Activated CD4-positive, alpha-beta T cell treated with anti-CD3 and anti-CD28 coated beads for 36 hours (primary cell): ENCODE measurements at regions not wholly inside any gene's neighbourhood (a gene's known extent, or its start where the extent isn't known, plus 50 kb on each side); places are given as distances from the start of the nearest gene placed in this dataset.

ENCODE experiments used
- ATAC-seq: fragments of 200-7000 bp; cut with Tn5 transposase; one replicate; pipeline ENCODE4 v1.10.0; 2021; ENCODE audit warnings: mild to moderate bottlenecking, moderate library complexity
- CTCF ChIA-PET: fragments of 350-600 bp; sonication (Branson Sonifier 250); formaldehyde crosslinking; loops from one replicate; lab custom pipeline; 2021; ENCODE audit warnings: antibody characterized with exemption; lab: Charles Lee
- POLR2A ChIA-PET: fragments of 350-600 bp; sonication (Branson Sonifier 250); formaldehyde crosslinking; loops from one replicate; lab custom pipeline; 2021; ENCODE audit warnings: antibody characterized with exemption, inconsistent platforms; lab: Charles Lee
- DNase-seq: peaks from one replicate; pipeline ENCODE4 v3.0.0-alpha.2; 2020
- H3K27ac Mint-ChIP-seq: one replicate; pipeline ENCODE4 v1.8.0; 2021; ENCODE audit warnings: mixed read lengths
- H3K27me3 Mint-ChIP-seq: one replicate; pipeline ENCODE4 v1.8.0; 2021; ENCODE audit warnings: mixed read lengths
- H3K36me3 Mint-ChIP-seq: one replicate; pipeline ENCODE4 v1.8.0; 2021; ENCODE audit warnings: low read depth, mixed read lengths
- H3K4me1 Mint-ChIP-seq: one replicate; pipeline ENCODE4 v1.8.0; 2021; ENCODE audit warnings: mixed read lengths
- H3K4me3 Mint-ChIP-seq: one replicate; pipeline ENCODE4 v1.8.0; 2021; ENCODE audit warnings: mild to moderate bottlenecking, moderate library complexity, mixed read lengths
- H3K9me3 Mint-ChIP-seq: one replicate; pipeline ENCODE4 v1.8.0; 2021; ENCODE audit warnings: low read depth, mixed read lengths
- intact Hi-C, 2 experiments: fragments of 100-400 bp; cut with DNase I in 1 of 2; cut with micrococcal nuclease in 1 of 2; formaldehyde crosslinking; loops; one replicate each; pipeline versions ENCODE4 v1.14.2 to v1.15.1; 2022 to 2024; cut with DNase I, micrococcal nuclease

GRCh38 chr4:177057186-177057585 lies 252.5 kb upstream of the NEIL3 start:
- no peak for ATAC-seq
- POLR2A ChIA-PET, result no interaction called here
- intact Hi-C loops, result no loop called here
- Mint-ChIP-seq H3K4me1 (no peaks in the 10 kb centered on the region), H3K4me3 (no peak overlapping the region), H3K27ac (no peak overlapping the region), H3K9me3 (no peaks in the 10 kb centered on the region), H3K36me3 (no peaks in the 10 kb centered on the region), H3K27me3 (peaks cover 2% of the 10 kb centered on the region)
- CTCF ChIA-PET, result interaction anchor here (0.6 to 2.6 kb wide), 3 partner anchors 10 to 850 kb away, joined by 3 to 10 read pairs (median 3); no protein-coding TSS in a partner anchor
- DNase-seq, result no peak

DNA sequence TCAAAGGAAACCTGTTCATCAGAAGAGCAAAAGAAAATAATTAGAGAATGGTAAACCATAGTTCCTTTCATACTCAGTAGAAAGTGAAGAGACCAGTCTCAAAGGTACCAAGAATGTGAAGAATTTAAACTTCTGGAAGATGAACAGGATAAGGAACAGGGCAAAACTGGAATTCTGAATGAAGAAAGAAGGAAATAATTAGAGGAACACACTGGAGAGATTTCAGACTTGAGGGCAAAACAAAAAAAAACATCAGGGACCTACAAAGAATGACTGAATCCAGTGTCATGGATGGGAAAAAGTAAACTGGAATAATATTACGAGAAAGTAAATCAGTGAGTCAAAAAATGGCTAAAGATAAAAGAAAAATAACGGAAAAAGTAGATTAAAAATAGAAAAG lies 245.6 kb upstream of the NEIL3 start:
- Mint-ChIP-seq H3K4me3 (no peak overlapping the region), H3K27ac (no peak overlapping the region), H3K36me3 (no peaks in the 10 kb centered on the region), H3K4me1 (no peaks in the 10 kb centered on the region), H3K27me3 (peaks cover 3% of the 10 kb centered on the region), H3K9me3 (no peaks in the 10 kb centered on the region)
- CTCF ChIA-PET, result interaction anchor here (1.8 kb wide), 1 partner anchor 16 kb away, joined by 6 read pairs; no protein-coding TSS in a partner anchor
- DNase-seq, result no peak
- POLR2A ChIA-PET, result no interaction called here
- intact Hi-C loops, result no loop called here
- no peak for ATAC-seq

DNA sequence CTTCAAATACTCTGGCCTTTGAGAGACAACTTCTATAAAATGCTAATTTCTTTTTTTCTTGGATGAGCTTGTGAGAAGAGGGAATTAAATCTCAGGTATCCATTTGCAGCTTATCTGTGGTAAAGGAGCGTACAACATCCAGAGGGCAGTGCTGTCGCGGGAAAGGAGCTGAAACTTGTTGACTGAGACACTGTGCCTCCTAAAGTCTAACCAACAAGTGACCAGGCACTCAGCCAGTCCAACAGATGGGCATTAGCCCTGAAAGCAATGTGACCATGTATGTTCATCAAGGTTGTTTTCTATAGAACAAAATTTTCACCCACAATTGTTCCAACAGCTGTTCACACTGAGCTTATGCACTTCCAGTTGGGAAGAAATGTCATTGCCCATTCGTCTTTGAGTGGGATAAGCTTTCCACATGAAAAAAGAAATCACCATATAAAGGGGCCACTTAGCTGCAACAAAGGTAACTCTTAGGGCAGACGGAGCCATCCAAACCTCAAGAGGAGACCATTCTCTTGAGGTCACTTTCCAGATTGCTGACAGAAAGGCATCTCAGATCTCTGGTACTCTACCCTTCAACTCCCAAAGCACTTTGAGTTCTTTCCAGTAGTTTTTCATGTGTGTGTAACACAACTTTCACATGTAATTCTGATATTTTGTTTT lies 244.8 kb upstream of the NEIL3 start:
- DNase-seq (no peak), ATAC-seq (no peak)
- intact Hi-C loops, result no loop called here
- POLR2A ChIA-PET, result no interaction called here
- Mint-ChIP-seq H3K4me3 (no peak overlapping the region), H3K4me1 (no peaks in the 10 kb centered on the region), H3K27ac (no peak overlapping the region), H3K36me3 (no peaks in the 10 kb centered on the region), H3K9me3 (no peaks in the 10 kb centered on the region), H3K27me3 (peaks cover 3% of the 10 kb centered on the region)
- CTCF ChIA-PET, result interaction anchor here (0.6 to 1.8 kb wide), 2 partner anchors 17 to 325 kb away, joined by 3 to 6 read pairs; no protein-coding TSS in a partner anchor

- ChIA-PET CTCF (interaction anchor here (0.6 kb wide), 1 partner anchor 435 kb away, joined by 3 read pairs; no protein-coding TSS in a partner anchor), POLR2A (no interaction called here)
- H3K4me1 Mint-ChIP-seq, result no peaks in the 10 kb centered on the region
- H3K4me3 Mint-ChIP-seq, result no peak overlapping the region
- H3K36me3 Mint-ChIP-seq, result no peaks in the 10 kb centered on the region
- ATAC-seq, result no peak
- peaks cover 3% of the 10 kb centered on the region for H3K27me3 Mint-ChIP-seq
- intact Hi-C loops, result no loop called here
- no peaks in the 10 kb centered on the region for H3K9me3 Mint-ChIP-seq
- no peak overlapping the region for H3K27ac Mint-ChIP-seq
- DNase-seq, result no peak
Observed at GRCh38 chr4:177066746-177067145, 242.9 kb upstream of the NEIL3 start.

- no peak overlapping the region for H3K4me3 Mint-ChIP-seq
- no peaks in the 10 kb centered on the region for H3K27me3 Mint-ChIP-seq
Observed at GRCh38 chr4:177070533-177071058, 239.1 kb upstream of the NEIL3 start.

DNA sequence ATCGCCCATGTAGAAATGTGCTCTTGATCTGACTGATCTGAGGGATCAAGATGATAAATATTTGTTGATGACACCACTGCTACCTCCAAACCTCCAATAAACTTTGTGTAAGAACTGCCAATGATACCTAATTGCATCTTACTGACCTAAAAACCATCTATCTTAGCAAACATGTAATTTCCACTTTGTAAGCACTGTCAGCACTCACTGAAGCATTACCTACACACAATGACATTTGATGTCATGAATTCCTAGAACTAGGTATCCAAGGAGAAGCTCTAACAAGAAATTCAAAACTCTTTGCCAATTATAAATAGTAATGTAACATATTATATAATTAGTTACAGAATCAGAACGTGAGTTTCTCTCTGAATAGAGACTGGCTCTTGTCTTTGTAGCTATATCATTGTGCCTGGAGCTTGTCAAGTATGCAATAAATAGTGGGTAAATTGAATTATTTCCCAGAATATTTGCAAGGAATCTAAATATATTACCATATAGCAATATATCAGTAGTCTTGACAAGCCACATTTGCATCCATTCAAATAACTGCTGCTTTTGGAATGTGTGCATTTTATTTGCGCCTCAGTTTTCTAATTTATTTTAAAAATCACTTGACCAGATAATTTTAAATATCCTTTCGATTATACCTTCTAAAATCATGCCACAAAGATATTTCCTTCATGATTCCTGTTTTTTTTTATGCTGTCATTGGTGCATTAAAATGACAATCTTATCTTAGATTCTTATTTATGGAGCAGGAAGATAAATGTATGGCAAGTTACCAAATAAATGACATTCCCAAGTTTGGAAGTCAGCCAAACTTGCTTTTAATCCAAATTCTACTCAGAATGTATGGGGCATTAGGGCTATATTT lies 232.3 kb upstream of the NEIL3 start:
- ChIA-PET POLR2A (no interaction called here), CTCF (no interaction called here)
- intact Hi-C loops, result no loop called here
- Mint-ChIP-seq H3K36me3 (no peaks in the 10 kb centered on the region), H3K9me3 (no peaks in the 10 kb centered on the region), H3K27ac (no peak overlapping the region), H3K4me1 (no peaks in the 10 kb centered on the region), H3K4me3 (no peak overlapping the region), H3K27me3 (no peaks in the 10 kb centered on the region)
- ATAC-seq (no peak), DNase-seq (no peak)

More at GRCh38 chr4:177070533-177071058, 239.1 kb upstream of the NEIL3 start:
- POLR2A ChIA-PET, result no interaction called here
- DNase-seq, result no peak
- CTCF ChIA-PET, result interaction anchor here (0.7 kb wide), 1 partner anchor 16 kb away, joined by 3 read pairs; no protein-coding TSS in a partner anchor
- intact Hi-C loops, result no loop called here
- no peak overlapping the region for H3K27ac Mint-ChIP-seq
- no peak for ATAC-seq
- H3K9me3 Mint-ChIP-seq, result no peaks in the 10 kb centered on the region
- H3K36me3 Mint-ChIP-seq, result no peaks in the 10 kb centered on the region
- no peaks in the 10 kb centered on the region for H3K4me1 Mint-ChIP-seq

DNA sequence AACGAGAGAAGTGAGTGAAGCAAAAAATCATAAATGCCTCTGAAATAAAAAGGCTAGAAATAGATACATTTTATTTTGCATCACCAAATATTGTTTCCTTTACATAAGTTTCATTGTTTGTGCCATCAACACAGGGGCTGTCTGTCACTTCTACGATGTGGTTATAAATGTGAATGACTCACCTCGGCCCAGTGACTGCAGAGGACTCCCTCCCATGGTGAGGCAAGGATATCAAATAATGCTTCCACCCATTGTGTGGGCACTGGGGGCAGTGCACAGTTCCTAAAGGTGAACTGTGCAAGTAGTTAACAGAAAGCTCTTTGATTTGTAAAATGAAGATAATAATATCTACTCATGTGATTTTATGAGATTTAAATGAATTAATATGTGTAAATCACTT lies 230.3 kb upstream of the NEIL3 start:
- Mint-ChIP-seq H3K27ac (no peak overlapping the region), H3K9me3 (no peaks in the 10 kb centered on the region), H3K27me3 (no peaks in the 10 kb centered on the region), H3K36me3 (no peaks in the 10 kb centered on the region), H3K4me1 (no peaks in the 10 kb centered on the region), H3K4me3 (no peak overlapping the region)
- no peak for ATAC-seq
- no peak for DNase-seq
- intact Hi-C loops, result no loop called here
- ChIA-PET CTCF (no interaction called here), POLR2A (no interaction called here)

DNA sequence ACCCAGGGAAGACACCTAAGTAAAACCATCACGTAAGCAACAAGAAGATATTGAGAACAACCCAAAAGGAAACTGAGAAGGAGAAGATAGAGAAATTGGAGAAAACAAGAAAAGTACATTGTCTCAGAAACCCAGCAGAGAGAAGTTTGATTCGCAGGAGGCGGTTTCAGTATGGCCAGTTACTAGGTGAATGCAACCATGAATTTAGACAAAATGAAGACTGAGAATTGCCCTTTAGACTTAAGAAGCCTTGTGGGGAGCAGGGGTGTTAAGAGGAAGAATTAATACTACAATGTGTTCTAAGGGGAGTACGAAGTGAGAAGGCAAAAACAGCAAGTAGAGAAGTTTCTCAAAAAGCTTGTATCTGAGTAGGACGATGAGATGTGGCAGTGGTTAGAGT lies 229.3 kb upstream of the NEIL3 start:
- no peak overlapping the region for H3K4me3 Mint-ChIP-seq
- POLR2A ChIA-PET, result no interaction called here
- no peaks in the 10 kb centered on the region for H3K27me3 Mint-ChIP-seq
- no peaks in the 10 kb centered on the region for H3K36me3 Mint-ChIP-seq
- CTCF ChIA-PET, result no interaction called here
- H3K4me1 Mint-ChIP-seq, result no peaks in the 10 kb centered on the region
- H3K27ac Mint-ChIP-seq, result no peak overlapping the region
- no peak for DNase-seq
- intact Hi-C loops, result no loop called here
- no peaks in the 10 kb centered on the region for H3K9me3 Mint-ChIP-seq
- ATAC-seq, result no peak

DNA sequence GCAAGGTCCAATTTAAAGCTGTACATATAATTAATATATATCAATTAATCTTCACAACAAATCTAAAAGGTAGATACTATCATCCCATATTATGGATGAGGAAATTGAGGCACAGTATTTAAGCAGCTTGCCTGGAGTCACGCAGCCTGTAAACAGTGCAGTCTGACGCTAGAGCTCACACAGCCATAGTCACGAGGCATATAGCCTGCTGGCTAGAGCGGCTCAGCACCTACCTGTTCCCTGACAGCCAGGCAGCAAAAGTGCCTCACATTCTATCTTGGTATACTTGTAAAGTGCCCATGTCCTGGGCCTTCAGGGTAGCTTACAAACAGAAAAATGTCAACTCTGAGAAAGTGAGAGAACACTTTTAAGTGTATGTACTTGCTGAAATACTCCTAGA lies 222.6 kb upstream of the NEIL3 start:
- DNase-seq (no peak), ATAC-seq (no peak)
- no peaks in the 10 kb centered on the region for H3K4me1 Mint-ChIP-seq
- CTCF ChIA-PET, result interaction anchor here (1.1 kb wide), 1 partner anchor 16 kb away, joined by 3 read pairs; no protein-coding TSS in a partner anchor
- no peak overlapping the region for H3K4me3 Mint-ChIP-seq
- no peaks in the 10 kb centered on the region for H3K27me3 Mint-ChIP-seq
- no peaks in the 10 kb centered on the region for H3K36me3 Mint-ChIP-seq
- no peak overlapping the region for H3K27ac Mint-ChIP-seq
- intact Hi-C loops, result no loop called here
- POLR2A ChIA-PET, result no interaction called here
- H3K9me3 Mint-ChIP-seq, result no peaks in the 10 kb centered on the region

GRCh38 chr4:177087499-177087898 lies 222.2 kb upstream of the NEIL3 start:
- Mint-ChIP-seq H3K4me3 (no peak overlapping the region), H3K27ac (no peak overlapping the region), H3K27me3 (no peaks in the 10 kb centered on the region), H3K36me3 (no peaks in the 10 kb centered on the region), H3K9me3 (no peaks in the 10 kb centered on the region), H3K4me1 (no peaks in the 10 kb centered on the region)
- intact Hi-C loops, result no loop called here
- ATAC-seq (no peak), DNase-seq (no peak)
- POLR2A ChIA-PET, result no interaction called here
- CTCF ChIA-PET, result no interaction called here

DNA sequence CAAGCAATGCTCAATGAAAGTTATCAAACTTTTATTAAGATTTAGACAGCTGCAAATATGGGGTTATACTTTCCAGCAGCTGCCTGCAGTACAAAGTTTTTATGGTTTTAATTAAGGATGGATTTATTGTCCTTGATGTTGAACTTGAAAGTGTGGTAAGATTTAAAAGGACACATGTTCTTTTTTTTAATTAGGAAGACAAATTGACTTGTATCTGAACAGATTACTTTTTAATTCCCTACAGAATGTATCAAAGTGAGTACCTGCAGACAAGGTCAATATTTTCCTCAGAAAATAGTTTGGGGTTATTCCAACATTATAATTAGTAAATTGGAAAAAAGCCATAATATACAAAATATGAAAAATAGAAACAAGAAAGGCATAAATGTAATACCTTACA lies 218.2 kb upstream of the NEIL3 start:
- H3K27me3 Mint-ChIP-seq, result no peaks in the 10 kb centered on the region
- H3K9me3 Mint-ChIP-seq, result no peaks in the 10 kb centered on the region
- H3K27ac Mint-ChIP-seq, result no peak overlapping the region
- DNase-seq, result no peak
- H3K4me1 Mint-ChIP-seq, result no peaks in the 10 kb centered on the region
- ChIA-PET POLR2A (no interaction called here), CTCF (interaction anchor here (1.8 kb wide), 1 partner anchor 44 kb away, joined by 6 read pairs; no protein-coding TSS in a partner anchor)
- ATAC-seq, result no peak
- no peak overlapping the region for H3K4me3 Mint-ChIP-seq
- intact Hi-C loops, result no loop called here
- no peaks in the 10 kb centered on the region for H3K36me3 Mint-ChIP-seq
